GM21825 (cell line): ENCODE measurements at regions not wholly inside any gene's neighbourhood (a gene's known extent, or its start where the extent isn't known, plus 50 kb on each side); places are given as distances from the start of the nearest gene placed in this dataset.
"Not testable (repeated sequence)": the region's sequence is repeated elsewhere in the genome, so short reads cannot be mapped to it uniquely, and the experiment has no call there.

ENCODE experiments used
- ATAC-seq: cut with Tn5 transposase; IDR thresholded peaks from one replicate; pipeline ENCODE4 v1.9.1; 2021; ENCODE audit warnings: mild to moderate bottlenecking, moderate library complexity; ENCODE audit not compliant: unreplicated experiment

DNA sequence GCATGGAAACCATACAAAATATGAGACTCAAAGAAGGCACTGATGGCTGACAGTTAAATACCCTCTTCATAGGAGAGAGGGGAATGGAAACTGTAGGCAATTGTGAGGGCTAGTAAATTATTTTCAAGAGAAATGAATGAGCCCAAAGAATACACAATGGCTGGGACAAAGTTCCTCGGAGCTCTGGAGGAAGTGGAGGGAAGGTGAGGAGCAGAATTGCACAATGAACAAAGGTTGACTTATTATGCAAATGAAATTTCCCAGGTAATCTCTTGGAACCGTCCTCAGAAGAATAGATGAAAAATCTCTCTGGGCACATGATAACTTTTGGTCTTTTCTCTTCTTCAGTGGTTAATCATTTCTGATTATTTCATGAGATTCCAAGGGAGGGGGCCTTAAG, 202.6 kb upstream of the VCX start:
- ATAC-seq: no peak

GRCh38 chrX:7638078-7638710, 204.8 kb upstream of the VCX start:
- no peak for ATAC-seq

DNA sequence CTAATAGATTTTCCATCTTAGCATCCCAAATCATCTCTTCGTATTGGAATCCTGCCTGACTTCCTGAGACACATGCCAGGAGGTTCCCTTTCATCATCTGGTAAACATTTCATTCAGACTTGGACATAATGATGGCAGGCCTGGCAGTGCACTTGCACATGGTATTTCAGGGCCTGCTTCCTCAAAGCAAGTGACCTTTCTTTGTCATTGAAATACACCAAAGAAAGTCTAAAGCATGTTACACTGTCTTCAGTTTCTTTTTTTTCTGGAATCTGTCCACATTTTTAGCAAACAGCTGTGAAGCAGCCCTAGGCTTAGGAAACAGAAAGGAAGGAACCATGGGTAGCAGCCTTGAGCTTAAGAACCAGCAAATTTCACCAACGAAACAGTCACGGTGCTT, 205.9 kb upstream of the VCX start:
- no peak for ATAC-seq

DNA sequence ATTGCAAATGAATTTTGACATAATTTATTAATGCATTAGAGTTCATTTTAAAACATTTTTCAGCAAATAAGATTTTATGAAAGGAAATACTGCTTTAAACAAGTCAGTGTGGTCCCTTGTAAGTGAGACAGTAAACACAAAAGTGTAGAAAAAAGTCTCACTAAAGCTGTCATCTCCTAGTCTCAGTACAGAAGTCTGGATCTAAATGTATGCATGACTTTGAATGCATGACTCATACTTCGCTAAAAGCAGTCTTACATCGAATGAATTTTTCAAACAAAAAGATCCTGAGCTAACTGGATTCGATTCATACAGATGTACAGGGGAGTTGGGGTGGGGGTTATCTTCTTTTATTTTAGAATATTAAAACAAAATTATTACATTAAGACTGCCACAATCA, 207.4 kb upstream of the VCX start:
- ATAC-seq: no peak

- no peak for ATAC-seq
These were observed 222.4 kb upstream of the VCX start for GRCh38 chrX:7620560-7620959.

DNA sequence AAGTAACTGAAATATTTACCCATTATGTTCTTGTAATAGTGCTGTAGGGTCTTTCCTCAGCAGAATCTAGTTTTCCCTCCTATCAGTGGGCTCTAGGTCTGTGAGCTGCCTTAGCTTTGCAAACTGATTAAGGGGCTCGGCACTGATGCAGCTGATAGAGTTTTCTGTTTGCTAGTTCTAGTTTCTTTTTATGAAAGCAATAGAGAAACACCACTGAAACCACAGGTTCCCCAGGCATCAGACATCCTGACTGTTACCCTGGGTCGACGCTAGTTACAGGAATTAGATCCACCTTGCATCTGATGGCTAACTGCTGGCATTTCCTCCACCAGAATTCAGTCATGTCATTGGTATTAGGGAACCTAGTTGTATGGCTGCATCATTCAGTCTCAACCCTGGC, 225.0 kb upstream of the VCX start:
- ATAC-seq: no peak

DNA sequence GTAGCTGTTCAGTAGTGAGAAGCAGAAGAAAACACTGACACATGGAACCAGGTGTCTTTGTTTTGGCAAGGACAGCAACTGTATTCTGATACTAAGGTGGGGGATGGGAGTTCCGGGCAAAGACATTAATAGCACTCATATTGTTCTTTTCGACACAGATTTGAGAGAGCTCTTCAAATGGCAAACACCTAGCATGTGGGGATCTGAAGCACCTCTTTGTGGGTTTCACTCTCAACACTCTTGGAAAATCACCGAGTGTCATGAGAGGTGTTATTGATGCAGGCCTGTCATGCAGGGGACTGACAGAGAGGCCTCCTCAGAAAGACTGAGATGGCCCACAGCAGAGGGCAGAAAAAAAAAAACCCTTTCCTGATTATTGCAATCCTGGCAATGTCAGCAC, 228.4 kb upstream of the VCX start:
- no peak for ATAC-seq

DNA sequence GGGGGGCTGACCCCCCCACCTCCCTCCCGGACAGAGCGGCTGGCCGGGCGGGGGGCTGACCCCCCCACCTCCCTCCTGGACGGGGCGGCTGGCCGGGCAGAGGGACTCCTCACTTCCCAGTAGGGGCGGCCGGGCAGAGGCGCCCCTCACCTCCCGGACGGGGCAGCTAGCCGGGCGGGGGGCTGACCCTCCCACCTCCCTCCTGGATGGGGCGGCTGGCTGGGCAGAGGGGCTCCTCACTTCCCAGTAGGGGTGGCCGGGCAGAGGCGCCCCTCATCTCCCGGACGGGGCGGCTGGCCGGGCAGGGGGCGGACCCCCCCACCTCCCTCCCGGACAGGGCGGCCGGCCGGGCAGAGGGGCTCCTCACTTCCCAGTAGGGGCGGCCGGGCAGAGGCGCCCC, 234.3 kb upstream of the VCX start:
- ATAC-seq: not testable (repeated sequence)

DNA sequence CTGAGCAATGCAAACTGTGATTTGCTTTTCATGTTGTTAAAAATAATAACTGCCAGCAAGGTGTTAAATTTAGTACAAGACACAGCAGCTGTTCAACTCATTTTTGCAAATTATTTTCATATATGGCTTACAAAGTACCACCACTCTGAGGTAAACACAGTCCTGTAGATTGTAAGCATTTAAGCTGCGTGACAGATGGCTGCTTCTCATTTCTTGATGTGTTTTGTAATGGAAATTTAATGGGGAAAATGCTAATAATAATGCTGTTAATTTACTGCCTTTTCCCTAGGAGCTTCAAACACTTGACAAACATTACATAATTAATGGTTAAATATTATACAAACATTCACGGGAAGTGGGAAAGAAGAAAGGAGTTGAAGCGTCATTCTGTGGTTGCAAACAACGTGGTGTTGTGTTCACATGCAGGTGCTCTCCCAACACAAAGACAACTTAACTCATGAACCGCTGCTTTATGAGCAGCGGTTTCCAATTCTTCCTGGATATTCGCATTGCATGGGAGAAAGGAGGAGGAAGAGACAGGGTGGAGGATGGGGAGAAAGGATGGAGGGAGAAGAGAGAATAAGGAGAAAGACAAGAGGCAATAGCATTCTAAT, 236.8 kb upstream of the VCX start:
- ATAC-seq: no peak

DNA sequence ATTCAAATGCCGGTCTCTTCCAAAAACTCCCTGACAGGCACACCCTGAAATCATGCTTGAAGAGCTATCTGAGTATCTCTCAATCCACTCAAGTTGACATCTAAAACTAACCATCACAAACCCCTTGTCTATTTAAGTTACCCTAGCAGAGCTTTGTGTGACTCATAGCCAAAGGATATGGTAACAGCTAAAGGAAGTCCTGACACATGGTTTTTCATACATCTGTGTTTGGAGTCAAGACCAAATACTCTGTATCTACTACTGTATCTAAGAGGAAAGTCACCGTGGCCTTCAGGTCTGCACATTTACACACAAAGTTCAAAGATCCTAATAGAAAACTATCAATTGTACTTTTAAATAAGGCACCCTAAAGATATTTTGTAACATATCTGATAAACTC, 239.6 kb upstream of the VCX start:
- no peak for ATAC-seq

DNA sequence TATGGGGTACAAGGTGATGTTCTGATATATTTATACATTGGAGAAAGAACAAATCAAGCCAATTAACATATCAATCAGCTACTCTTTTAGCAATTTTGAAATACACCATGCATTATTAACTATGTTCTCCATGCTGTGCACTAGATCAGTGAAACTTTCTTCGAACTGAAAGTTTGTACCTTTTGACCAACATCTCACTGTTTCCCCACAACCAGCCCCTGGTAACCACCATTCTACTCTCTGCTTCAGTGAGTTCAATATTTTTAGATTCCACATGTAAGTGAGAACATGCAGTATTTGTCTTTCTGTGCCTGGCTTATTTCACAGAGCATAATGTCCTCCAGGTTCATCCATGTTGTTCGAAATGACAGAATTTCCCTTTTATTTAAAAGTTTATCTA, 246.1 kb upstream of the VCX start:
- ATAC-seq: no peak

- ATAC-seq: not testable (repeated sequence)
These were observed 249.6 kb upstream of the VCX start for GRCh38 chrX:7593370-7593769.

GRCh38 chrX:7586126-7586525, 256.8 kb upstream of the VCX start:
- peak; percentile 64 for ATAC-seq

- ATAC-seq: no peak
These were observed 260.8 kb upstream of the VCX start for GRCh38 chrX:7582191-7582590.

- ATAC-seq: no peak
These were observed 262.8 kb upstream of the VCX start for GRCh38 chrX:7580127-7580526.

GRCh38 chrX:7574325-7574724, 268.6 kb upstream of the VCX start:
- no peak for ATAC-seq

- ATAC-seq: no peak
These were observed 272.4 kb upstream of the VCX start for GRCh38 chrX:7570432-7571029.

- no peak for ATAC-seq
These were observed 274.4 kb upstream of the VCX start for GRCh38 chrX:7568597-7568996.

DNA sequence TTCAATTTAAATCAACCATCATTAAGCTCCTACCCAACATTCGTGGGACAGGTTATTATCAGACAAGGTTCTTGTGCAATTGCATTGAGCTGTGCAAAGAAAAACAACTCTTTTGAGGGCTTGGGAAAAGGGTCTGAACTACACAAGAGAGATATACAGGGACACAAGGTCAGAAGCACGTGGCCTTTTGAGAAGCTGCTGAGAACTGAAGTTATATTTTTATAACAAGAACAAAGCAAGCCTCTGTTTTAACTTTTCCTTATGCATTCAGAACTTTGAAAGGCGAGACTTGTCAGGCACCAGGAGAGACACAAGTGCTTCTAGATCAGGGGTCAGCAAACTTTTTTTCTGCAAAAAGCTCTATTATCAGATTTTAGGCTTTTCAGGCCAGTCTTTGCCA, 274.8 kb upstream of the VCX start:
- ATAC-seq: no peak

DNA sequence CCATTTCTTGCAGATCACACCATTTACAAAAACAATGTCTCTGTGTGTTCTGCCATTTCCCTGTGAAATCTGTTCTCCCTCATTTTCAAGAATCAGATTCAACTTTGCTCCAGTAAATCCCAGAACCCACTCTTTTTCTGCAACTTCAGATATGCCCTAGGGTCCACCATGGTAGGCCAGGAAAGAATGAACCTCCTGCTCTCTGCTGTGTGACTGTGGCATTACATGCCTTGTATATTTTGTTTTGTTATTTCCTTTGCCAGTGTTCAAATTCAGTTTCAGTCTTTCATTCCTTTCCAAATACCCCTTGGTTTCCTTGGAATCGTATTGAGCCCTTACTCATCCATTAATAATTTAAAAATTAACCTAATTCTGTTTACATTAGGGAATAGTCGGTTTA, 290.2 kb upstream of the VCX start:
- ATAC-seq: no peak

GRCh38 chrX:7546551-7547080, 296.4 kb upstream of the VCX start:
- no peak for ATAC-seq

- no peak for ATAC-seq
These were observed 297.4 kb upstream of the VCX start for GRCh38 chrX:7545564-7545963.
